WTC11 (cell line): ENCODE measurements at regions not wholly inside any gene's neighbourhood (a gene's known extent, or its start where the extent isn't known, plus 50 kb on each side); places are given as distances from the start of the nearest gene placed in this dataset.
A peak's percentile ranks its signal among the peaks of the same experiment; 100 is the strongest.

Experiments
- ATAC-seq: fragments of 200-7000 bp; cut with Tn5 transposase; 2 replicates; pipeline ENCODE4 v1.10.0; 2021; ENCODE audit warnings: mild to moderate bottlenecking, moderate library complexity
- CTCF ChIA-PET: fragments of 300-600 bp; sonication (Branson Sonifier 250); formaldehyde crosslinking; loops from one replicate; lab custom pipeline; 2021; ENCODE audit warnings: antibody characterized with exemption; lab: Charles Lee
- POLR2A ChIA-PET: fragments of 350-600 bp; sonication (Branson Sonifier 250); formaldehyde crosslinking; loops from one replicate; lab custom pipeline; 2021; ENCODE audit warnings: antibody characterized with exemption; lab: Charles Lee
- DNase-seq: peaks from one replicate; pipeline ENCODE4 v3.0.0; 2021; ENCODE audit warnings: low spot score
- H3K27ac Mint-ChIP-seq: 2 replicates; pipeline ENCODE4 v1.8.0; 2021; ENCODE audit warnings: mixed read lengths
- H3K27me3 Mint-ChIP-seq: 2 replicates; pipeline ENCODE4 v1.8.0; 2021; ENCODE audit warnings: low read depth, mild to moderate bottlenecking, moderate library complexity, mixed read lengths
- H3K36me3 Mint-ChIP-seq: 2 replicates; pipeline ENCODE4 v1.8.0; 2021; ENCODE audit warnings: mixed read lengths
- H3K4me1 Mint-ChIP-seq: 2 replicates; pipeline ENCODE4 v1.8.0; 2022; ENCODE audit warnings: mixed read lengths
- H3K4me3 Mint-ChIP-seq: 2 replicates; pipeline ENCODE4 v1.8.0; 2021; ENCODE audit warnings: mild to moderate bottlenecking, moderate library complexity, mixed read lengths
- H3K9me3 Mint-ChIP-seq: 2 replicates; pipeline ENCODE4 v1.8.0; 2021; ENCODE audit warnings: mixed read lengths
- GABPB1 ChIP-seq: sonication (generic); formaldehyde crosslinking; IDR thresholded peaks from 2 replicates; pipeline ENCODE4 v1.8.1; 2023; ENCODE audit warnings: mild to moderate bottlenecking, missing genetic modification reagents
- GRHL2 ChIP-seq: fragments of 250-450 bp; sonication (Bioruptor Pico); IDR thresholded peaks from 2 replicates; pipeline ENCODE4 v1.8.0; 2022; ENCODE audit warnings: mild to moderate bottlenecking, moderate library complexity; ENCODE audit not compliant: insufficient replicate concordance, severe bottlenecking
- HMGA2 ChIP-seq: fragments of 250-450 bp; sonication (Bioruptor Pico); IDR thresholded peaks from 2 replicates; pipeline ENCODE4 v1.4.0; 2021; ENCODE audit warnings: mild to moderate bottlenecking, moderate library complexity
- IRF2 ChIP-seq: sonication (generic); formaldehyde crosslinking; IDR thresholded peaks from 2 replicates; pipeline ENCODE4 v1.8.0; 2022; ENCODE audit warnings: low read depth, missing genetic modification reagents, borderline replicate concordance
- NFE2L1 ChIP-seq: sonication (generic); formaldehyde crosslinking; IDR thresholded peaks from 2 replicates; pipeline ENCODE4 v1.8.1; 2023; ENCODE audit warnings: missing genetic modification reagents
- NR2C2 ChIP-seq: sonication (generic); formaldehyde crosslinking; IDR thresholded peaks from 2 replicates; pipeline ENCODE4 v1.8.0; 2022; ENCODE audit warnings: mild to moderate bottlenecking, missing genetic modification reagents
- RELA ChIP-seq: sonication (generic); formaldehyde crosslinking; IDR thresholded peaks from 2 replicates; pipeline ENCODE4 v1.8.1; 2022; ENCODE audit warnings: missing genetic modification reagents, mild to moderate bottlenecking, borderline replicate concordance
- SP1 ChIP-seq: sonication (generic); formaldehyde crosslinking; conservative IDR thresholded peaks from 2 replicates; pipeline ENCODE4 v1.8.1; 2022; ENCODE audit warnings: missing genetic modification reagents
- ZNF263 ChIP-seq: sonication (generic); formaldehyde crosslinking; IDR thresholded peaks from 2 replicates; pipeline ENCODE4 v1.8.1; 2022; ENCODE audit warnings: low read depth, mild to moderate bottlenecking, moderate library complexity, missing genetic modification reagents
- ZNF416 ChIP-seq: fragments of 250-450 bp; sonication (Bioruptor Pico); IDR thresholded peaks from 2 replicates; pipeline ENCODE4 v1.9.0; 2021; ENCODE audit warnings: mild to moderate bottlenecking, inconsistent platforms
- TF ChIP-seq, protein P1 (sequence below): sonication (generic); formaldehyde crosslinking; IDR thresholded peaks from 2 replicates; pipeline ENCODE4 v1.8.0; 2022; ENCODE audit warnings: mild to moderate bottlenecking, missing genetic modification reagents
- TF ChIP-seq, protein P2 (sequence below): sonication (generic); formaldehyde crosslinking; IDR thresholded peaks from 2 replicates; pipeline ENCODE4 v1.8.1; 2022; ENCODE audit warnings: mild to moderate bottlenecking, missing genetic modification reagents, moderate library complexity, borderline replicate concordance
- TF ChIP-seq, protein P3 (sequence below): sonication (generic); formaldehyde crosslinking; conservative IDR thresholded peaks from 2 replicates; pipeline ENCODE4 v1.8.1; 2023; ENCODE audit warnings: mild to moderate bottlenecking, low read depth, missing genetic modification reagents, moderate library complexity
- TF ChIP-seq, protein P4 (sequence below): sonication (generic); formaldehyde crosslinking; conservative IDR thresholded peaks from 2 replicates; pipeline ENCODE4 v1.8.1; 2022; ENCODE audit warnings: mild to moderate bottlenecking, missing genetic modification reagents
- TF ChIP-seq, protein P5 (sequence below): fragments of 200-600 bp; IDR thresholded peaks from 2 replicates; pipeline ENCODE4 v1.8.0; 2022; ENCODE audit warnings: antibody characterized with exemption

GRCh38 chr2:47269316-47270232 lies 93.3 kb upstream of the CALM2 start:
- CTCF ChIA-PET: interaction anchor here (1.2 to 1.3 kb wide), 2 partner anchors 13 to 181 kb away, joined by 3 to 5 read pairs; no protein-coding TSS in a partner anchor
- no peak for ATAC-seq
- H3K9me3 Mint-ChIP-seq: no peaks in the 10 kb centered on the region
- POLR2A ChIA-PET: no interaction called here
- H3K4me1 Mint-ChIP-seq: peaks cover 56% of the 10 kb centered on the region
- H3K4me3 Mint-ChIP-seq: no peak overlapping the region
- DNase-seq: no peak
- 0 out of 2 replicates have a peak, but pooled peaks have one; percentile 21 for TF ChIP-seq ZNF263 (CRISPR knock-in tag)
- TF ChIP-seq GABPB1 (CRISPR knock-in tag): peak; percentile 41
- TF ChIP-seq IRF2 (CRISPR knock-in tag): no peak
- TF ChIP-seq ZNF416: no peak
- TF ChIP-seq, protein P1, sequence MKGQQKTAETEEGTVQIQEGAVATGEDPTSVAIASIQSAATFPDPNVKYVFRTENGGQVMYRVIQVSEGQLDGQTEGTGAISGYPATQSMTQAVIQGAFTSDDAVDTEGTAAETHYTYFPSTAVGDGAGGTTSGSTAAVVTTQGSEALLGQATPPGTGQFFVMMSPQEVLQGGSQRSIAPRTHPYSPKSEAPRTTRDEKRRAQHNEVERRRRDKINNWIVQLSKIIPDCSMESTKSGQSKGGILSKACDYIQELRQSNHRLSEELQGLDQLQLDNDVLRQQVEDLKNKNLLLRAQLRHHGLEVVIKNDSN: no peak
- TF ChIP-seq, protein P2, sequence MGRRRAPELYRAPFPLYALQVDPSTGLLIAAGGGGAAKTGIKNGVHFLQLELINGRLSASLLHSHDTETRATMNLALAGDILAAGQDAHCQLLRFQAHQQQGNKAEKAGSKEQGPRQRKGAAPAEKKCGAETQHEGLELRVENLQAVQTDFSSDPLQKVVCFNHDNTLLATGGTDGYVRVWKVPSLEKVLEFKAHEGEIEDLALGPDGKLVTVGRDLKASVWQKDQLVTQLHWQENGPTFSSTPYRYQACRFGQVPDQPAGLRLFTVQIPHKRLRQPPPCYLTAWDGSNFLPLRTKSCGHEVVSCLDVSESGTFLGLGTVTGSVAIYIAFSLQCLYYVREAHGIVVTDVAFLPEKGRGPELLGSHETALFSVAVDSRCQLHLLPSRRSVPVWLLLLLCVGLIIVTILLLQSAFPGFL (CRISPR knock-in tag): no peak
- H3K27me3 Mint-ChIP-seq: no peaks in the 10 kb centered on the region
- H3K36me3 Mint-ChIP-seq: no peaks in the 10 kb centered on the region
- no peak overlapping the region for H3K27ac Mint-ChIP-seq

GRCh38 chr2:47267711-47268086 lies 91.4 kb upstream of the CALM2 start:
- CTCF ChIA-PET: interaction anchor here (0.8 to 1.5 kb wide), 4 partner anchors 11 to 31 kb away, joined by 3 to 5 read pairs (median 4); no protein-coding TSS in a partner anchor

More at GRCh38 chr2:47267711-47268086, 91.4 kb upstream of the CALM2 start:
- Mint-ChIP-seq H3K4me1 (peaks cover 46% of the 10 kb centered on the region), H3K36me3 (no peaks in the 10 kb centered on the region), H3K27me3 (no peaks in the 10 kb centered on the region), H3K4me3 (no peak overlapping the region), H3K27ac (no peak overlapping the region)
- no peak for DNase-seq
- POLR2A ChIA-PET: interaction anchor here (0.6 kb wide), 1 partner anchor 611 kb away, joined by 8 read pairs; no protein-coding TSS in a partner anchor
- no peak for ATAC-seq
- no peak for TF ChIP-seq HMGA2 (CRISPR knock-in tag)
- TF ChIP-seq, protein P3, sequence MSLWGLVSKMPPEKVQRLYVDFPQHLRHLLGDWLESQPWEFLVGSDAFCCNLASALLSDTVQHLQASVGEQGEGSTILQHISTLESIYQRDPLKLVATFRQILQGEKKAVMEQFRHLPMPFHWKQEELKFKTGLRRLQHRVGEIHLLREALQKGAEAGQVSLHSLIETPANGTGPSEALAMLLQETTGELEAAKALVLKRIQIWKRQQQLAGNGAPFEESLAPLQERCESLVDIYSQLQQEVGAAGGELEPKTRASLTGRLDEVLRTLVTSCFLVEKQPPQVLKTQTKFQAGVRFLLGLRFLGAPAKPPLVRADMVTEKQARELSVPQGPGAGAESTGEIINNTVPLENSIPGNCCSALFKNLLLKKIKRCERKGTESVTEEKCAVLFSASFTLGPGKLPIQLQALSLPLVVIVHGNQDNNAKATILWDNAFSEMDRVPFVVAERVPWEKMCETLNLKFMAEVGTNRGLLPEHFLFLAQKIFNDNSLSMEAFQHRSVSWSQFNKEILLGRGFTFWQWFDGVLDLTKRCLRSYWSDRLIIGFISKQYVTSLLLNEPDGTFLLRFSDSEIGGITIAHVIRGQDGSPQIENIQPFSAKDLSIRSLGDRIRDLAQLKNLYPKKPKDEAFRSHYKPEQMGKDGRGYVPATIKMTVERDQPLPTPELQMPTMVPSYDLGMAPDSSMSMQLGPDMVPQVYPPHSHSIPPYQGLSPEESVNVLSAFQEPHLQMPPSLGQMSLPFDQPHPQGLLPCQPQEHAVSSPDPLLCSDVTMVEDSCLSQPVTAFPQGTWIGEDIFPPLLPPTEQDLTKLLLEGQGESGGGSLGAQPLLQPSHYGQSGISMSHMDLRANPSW (CRISPR knock-in tag): no peak
- TF ChIP-seq, protein P4, sequence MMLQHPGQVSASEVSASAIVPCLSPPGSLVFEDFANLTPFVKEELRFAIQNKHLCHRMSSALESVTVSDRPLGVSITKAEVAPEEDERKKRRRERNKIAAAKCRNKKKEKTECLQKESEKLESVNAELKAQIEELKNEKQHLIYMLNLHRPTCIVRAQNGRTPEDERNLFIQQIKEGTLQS: no peak
- no peak for TF ChIP-seq GRHL2
- no peak for TF ChIP-seq NR2C2 (CRISPR knock-in tag)
- TF ChIP-seq SP1: no peak
- TF ChIP-seq NFE2L1: no peak
- no peak for TF ChIP-seq RELA (CRISPR knock-in tag)
- TF ChIP-seq, protein P5, sequence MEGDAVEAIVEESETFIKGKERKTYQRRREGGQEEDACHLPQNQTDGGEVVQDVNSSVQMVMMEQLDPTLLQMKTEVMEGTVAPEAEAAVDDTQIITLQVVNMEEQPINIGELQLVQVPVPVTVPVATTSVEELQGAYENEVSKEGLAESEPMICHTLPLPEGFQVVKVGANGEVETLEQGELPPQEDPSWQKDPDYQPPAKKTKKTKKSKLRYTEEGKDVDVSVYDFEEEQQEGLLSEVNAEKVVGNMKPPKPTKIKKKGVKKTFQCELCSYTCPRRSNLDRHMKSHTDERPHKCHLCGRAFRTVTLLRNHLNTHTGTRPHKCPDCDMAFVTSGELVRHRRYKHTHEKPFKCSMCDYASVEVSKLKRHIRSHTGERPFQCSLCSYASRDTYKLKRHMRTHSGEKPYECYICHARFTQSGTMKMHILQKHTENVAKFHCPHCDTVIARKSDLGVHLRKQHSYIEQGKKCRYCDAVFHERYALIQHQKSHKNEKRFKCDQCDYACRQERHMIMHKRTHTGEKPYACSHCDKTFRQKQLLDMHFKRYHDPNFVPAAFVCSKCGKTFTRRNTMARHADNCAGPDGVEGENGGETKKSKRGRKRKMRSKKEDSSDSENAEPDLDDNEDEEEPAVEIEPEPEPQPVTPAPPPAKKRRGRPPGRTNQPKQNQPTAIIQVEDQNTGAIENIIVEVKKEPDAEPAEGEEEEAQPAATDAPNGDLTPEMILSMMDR: no peak
- TF ChIP-seq, all 79 proteins: peak for 0
- H3K9me3 Mint-ChIP-seq: no peaks in the 10 kb centered on the region
